ENCODE measurements at regions not wholly inside any gene's neighbourhood (a gene's known extent, or its start where the extent isn't known, plus 50 kb on each side); places are given as distances from the start of the nearest gene placed in this dataset.

GRCh38 chr4:36467670-36468069 is 186.3 kb downstream of the DTHD1 start:
- CTCF ChIA-PET, result no interaction called here
- Histone ChIP-seq H4K20me1 (ENCODE audit: insufficient read depth) (no peaks in the 10 kb centered on the region), H3K9me2 (ENCODE audit: insufficient read depth) (no peaks in the 10 kb centered on the region), H3K9me3 (ENCODE audit: insufficient read depth, low read depth) (no peaks in the 10 kb centered on the region), H3K4me2 (no peak overlapping the region), H2AFZ (no peak overlapping the region), H3F3A (ENCODE audit: insufficient read depth, low read depth) (no peaks in the 10 kb centered on the region), H3K27ac (no peak overlapping the region), H3K79me2 (ENCODE audit: low read depth) (no peaks in the 10 kb centered on the region), H3K4me3 (no peak overlapping the region), H3K36me3 (ENCODE audit: low read depth) (no peaks in the 10 kb centered on the region), H3K27me3 (ENCODE audit: insufficient read depth, low read depth) (no peaks in the 10 kb centered on the region), H3K4me1 (replicated peaks; ENCODE audit: insufficient read depth) (no peaks in the 10 kb centered on the region)
- intact Hi-C loops (cut with micrococcal nuclease; ENCODE audit: unreplicated experiment), result no loop called here
- POLR2A ChIA-PET (ENCODE audit: unreplicated experiment), result no interaction called here
- TF ChIP-seq, protein P1, sequence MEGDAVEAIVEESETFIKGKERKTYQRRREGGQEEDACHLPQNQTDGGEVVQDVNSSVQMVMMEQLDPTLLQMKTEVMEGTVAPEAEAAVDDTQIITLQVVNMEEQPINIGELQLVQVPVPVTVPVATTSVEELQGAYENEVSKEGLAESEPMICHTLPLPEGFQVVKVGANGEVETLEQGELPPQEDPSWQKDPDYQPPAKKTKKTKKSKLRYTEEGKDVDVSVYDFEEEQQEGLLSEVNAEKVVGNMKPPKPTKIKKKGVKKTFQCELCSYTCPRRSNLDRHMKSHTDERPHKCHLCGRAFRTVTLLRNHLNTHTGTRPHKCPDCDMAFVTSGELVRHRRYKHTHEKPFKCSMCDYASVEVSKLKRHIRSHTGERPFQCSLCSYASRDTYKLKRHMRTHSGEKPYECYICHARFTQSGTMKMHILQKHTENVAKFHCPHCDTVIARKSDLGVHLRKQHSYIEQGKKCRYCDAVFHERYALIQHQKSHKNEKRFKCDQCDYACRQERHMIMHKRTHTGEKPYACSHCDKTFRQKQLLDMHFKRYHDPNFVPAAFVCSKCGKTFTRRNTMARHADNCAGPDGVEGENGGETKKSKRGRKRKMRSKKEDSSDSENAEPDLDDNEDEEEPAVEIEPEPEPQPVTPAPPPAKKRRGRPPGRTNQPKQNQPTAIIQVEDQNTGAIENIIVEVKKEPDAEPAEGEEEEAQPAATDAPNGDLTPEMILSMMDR (conservative IDR thresholded peaks at IDR 0.05), result no peak
- no peak for TF ChIP-seq EZH2 (IDR thresholded peaks at IDR 0.05; ENCODE audit: low read depth)
- no peak for DNase-seq
- BruUV-seq (replicated peaks), result no TSS peak

DNA sequence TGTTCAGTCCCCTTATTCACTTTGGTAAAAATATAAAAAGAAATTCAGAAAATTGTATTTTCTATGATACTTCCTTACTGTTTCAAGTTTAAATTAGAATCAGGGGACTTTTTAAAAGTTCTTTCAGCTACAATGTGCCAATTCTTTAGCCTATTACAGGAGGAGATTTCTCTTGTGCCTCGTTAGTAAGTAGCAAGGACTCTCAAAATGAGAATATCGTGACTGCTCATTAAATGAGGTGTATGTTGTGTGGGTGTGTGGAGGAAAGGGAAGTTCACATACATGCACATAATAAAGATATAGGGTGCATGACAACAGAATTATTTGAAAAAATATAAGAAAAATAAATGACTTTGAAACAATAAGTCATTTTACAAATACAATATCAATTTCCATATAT is 190.5 kb downstream of the DTHD1 start:
- no peak for DNase-seq
- ChIA-PET CTCF (no interaction called here), POLR2A (ENCODE audit: unreplicated experiment) (no interaction called here)
- H3K4me2 ChIP-seq, result no peak overlapping the region
- intact Hi-C loops (cut with micrococcal nuclease; ENCODE audit: unreplicated experiment), result no loop called here
- no peaks in the 10 kb centered on the region for H3K9me3 ChIP-seq (ENCODE audit: insufficient read depth, low read depth)
- H3F3A ChIP-seq (ENCODE audit: insufficient read depth, low read depth), result no peaks in the 10 kb centered on the region
- no peak overlapping the region for H3K27ac ChIP-seq
- no peaks in the 10 kb centered on the region for H3K4me1 ChIP-seq (replicated peaks; ENCODE audit: insufficient read depth)
- no peaks in the 10 kb centered on the region for H4K20me1 ChIP-seq (ENCODE audit: insufficient read depth)
- no peaks in the 10 kb centered on the region for H3K27me3 ChIP-seq (ENCODE audit: insufficient read depth, low read depth)
- H3K36me3 ChIP-seq (ENCODE audit: low read depth), result no peaks in the 10 kb centered on the region
- TF ChIP-seq, protein P1 (conservative IDR thresholded peaks at IDR 0.05), result no peak
- TF ChIP-seq EZH2 (IDR thresholded peaks at IDR 0.05; ENCODE audit: low read depth), result no peak
- BruUV-seq (replicated peaks), result no TSS peak
- no peak overlapping the region for H2AFZ ChIP-seq
- no peaks in the 10 kb centered on the region for H3K9me2 ChIP-seq (ENCODE audit: insufficient read depth)
- H3K79me2 ChIP-seq (ENCODE audit: low read depth), result no peaks in the 10 kb centered on the region
- no peak overlapping the region for H3K4me3 ChIP-seq

GRCh38 chr4:36476135-36476534 is 194.7 kb downstream of the DTHD1 start:
- POLR2A ChIA-PET (ENCODE audit: unreplicated experiment), result interaction anchor here (0.5 kb wide), 1 partner anchor 1467 kb away, joined by 5 read pairs; no protein-coding TSS in a partner anchor
- no peaks in the 10 kb centered on the region for H4K20me1 ChIP-seq (ENCODE audit: insufficient read depth)
- no peak for DNase-seq
- no peak overlapping the region for H3K4me2 ChIP-seq
- no peak overlapping the region for H3K4me3 ChIP-seq
- H3K9me2 ChIP-seq (ENCODE audit: insufficient read depth), result no peaks in the 10 kb centered on the region
- CTCF ChIA-PET, result no interaction called here
- no peaks in the 10 kb centered on the region for H3F3A ChIP-seq (ENCODE audit: insufficient read depth, low read depth)
- intact Hi-C loops (cut with micrococcal nuclease; ENCODE audit: unreplicated experiment), result no loop called here
- H2AFZ ChIP-seq, result no peak overlapping the region
- no peak for TF ChIP-seq EZH2 (IDR thresholded peaks at IDR 0.05; ENCODE audit: low read depth)
- TF ChIP-seq, protein P1 (conservative IDR thresholded peaks at IDR 0.05), result no peak
- no peak overlapping the region for H3K27ac ChIP-seq
- no peaks in the 10 kb centered on the region for H3K4me1 ChIP-seq (replicated peaks; ENCODE audit: insufficient read depth)
- BruUV-seq (replicated peaks), result no TSS peak
- H3K79me2 ChIP-seq (ENCODE audit: low read depth), result no peaks in the 10 kb centered on the region
- H3K9me3 ChIP-seq (ENCODE audit: insufficient read depth, low read depth), result no peaks in the 10 kb centered on the region; the same call in 1 of the 2 replicates
- no peaks in the 10 kb centered on the region for H3K36me3 ChIP-seq (ENCODE audit: low read depth)
- H3K27me3 ChIP-seq (ENCODE audit: insufficient read depth, low read depth), result no peaks in the 10 kb centered on the region

Data from PC-9 (cell line).